ENCODE measurements at regions not wholly inside any gene's neighbourhood (a gene's known extent, or its start where the extent isn't known, plus 50 kb on each side); places are given as distances from the start of the nearest gene placed in this dataset.

DNA sequence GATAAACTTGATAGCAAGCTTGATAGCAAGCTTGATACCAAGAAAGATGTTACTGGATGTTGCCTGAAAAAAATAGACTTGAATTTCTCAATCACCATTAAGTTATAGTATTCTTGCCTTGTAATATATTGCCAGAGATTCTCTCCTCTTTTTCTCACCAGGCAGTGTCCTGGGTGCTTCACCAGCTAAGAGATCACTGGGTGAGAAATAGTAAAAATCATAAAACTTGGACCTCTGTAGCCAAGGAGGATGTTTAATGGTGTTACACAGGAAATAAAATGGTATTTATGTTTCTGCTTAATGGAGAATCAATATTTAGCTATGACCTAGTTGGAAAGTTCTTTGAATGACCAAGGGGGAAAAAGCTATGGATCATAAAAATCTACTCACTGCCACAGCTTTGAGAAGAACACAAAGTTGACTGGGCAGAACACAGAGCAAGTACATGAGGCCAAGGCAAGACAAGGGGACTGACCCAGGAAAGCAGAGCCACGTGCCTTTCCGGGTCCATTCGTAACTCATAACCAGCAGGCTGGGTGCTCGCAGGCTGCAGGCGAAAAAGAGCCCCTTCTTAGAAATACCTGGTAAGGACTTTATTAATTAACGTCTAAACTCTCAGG, 129.4 kb upstream of the HNMT start:
- no peak for TF ChIP-seq ZBTB7A (IDR thresholded peaks at IDR 0.05; ENCODE audit: low read depth)
- TF ChIP-seq TCF12 (IDR thresholded peaks at IDR 0.05; ENCODE audit: low read depth), result no peak
- TF ChIP-seq RAD21 (IDR thresholded peaks at IDR 0.05; ENCODE audit: low read depth), result no peak
- no peak for TF ChIP-seq YY1 (IDR thresholded peaks at IDR 0.05; ENCODE audit: low read depth)
- TF ChIP-seq EGR1 (IDR thresholded peaks at IDR 0.05), result no peak
- no peak for TF ChIP-seq CEBPB (IDR thresholded peaks at IDR 0.05)
- no peak for TF ChIP-seq FOXM1 (IDR thresholded peaks at IDR 0.05; ENCODE audit: borderline replicate concordance, low read depth)
- no peak for TF ChIP-seq TEAD4 (IDR thresholded peaks at IDR 0.05)
- no peak for TF ChIP-seq NFIC (IDR thresholded peaks at IDR 0.05)
- no peak for TF ChIP-seq TAF1 (IDR thresholded peaks at IDR 0.05; ENCODE audit: low read depth)
- TF ChIP-seq, protein P1, sequence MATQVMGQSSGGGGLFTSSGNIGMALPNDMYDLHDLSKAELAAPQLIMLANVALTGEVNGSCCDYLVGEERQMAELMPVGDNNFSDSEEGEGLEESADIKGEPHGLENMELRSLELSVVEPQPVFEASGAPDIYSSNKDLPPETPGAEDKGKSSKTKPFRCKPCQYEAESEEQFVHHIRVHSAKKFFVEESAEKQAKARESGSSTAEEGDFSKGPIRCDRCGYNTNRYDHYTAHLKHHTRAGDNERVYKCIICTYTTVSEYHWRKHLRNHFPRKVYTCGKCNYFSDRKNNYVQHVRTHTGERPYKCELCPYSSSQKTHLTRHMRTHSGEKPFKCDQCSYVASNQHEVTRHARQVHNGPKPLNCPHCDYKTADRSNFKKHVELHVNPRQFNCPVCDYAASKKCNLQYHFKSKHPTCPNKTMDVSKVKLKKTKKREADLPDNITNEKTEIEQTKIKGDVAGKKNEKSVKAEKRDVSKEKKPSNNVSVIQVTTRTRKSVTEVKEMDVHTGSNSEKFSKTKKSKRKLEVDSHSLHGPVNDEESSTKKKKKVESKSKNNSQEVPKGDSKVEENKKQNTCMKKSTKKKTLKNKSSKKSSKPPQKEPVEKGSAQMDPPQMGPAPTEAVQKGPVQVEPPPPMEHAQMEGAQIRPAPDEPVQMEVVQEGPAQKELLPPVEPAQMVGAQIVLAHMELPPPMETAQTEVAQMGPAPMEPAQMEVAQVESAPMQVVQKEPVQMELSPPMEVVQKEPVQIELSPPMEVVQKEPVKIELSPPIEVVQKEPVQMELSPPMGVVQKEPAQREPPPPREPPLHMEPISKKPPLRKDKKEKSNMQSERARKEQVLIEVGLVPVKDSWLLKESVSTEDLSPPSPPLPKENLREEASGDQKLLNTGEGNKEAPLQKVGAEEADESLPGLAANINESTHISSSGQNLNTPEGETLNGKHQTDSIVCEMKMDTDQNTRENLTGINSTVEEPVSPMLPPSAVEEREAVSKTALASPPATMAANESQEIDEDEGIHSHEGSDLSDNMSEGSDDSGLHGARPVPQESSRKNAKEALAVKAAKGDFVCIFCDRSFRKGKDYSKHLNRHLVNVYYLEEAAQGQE (IDR thresholded peaks at IDR 0.05; ENCODE audit: low read depth), result no peak
- no peak for TF ChIP-seq EP300 (IDR thresholded peaks at IDR 0.05; ENCODE audit: borderline replicate concordance)
- TF ChIP-seq, protein P2, sequence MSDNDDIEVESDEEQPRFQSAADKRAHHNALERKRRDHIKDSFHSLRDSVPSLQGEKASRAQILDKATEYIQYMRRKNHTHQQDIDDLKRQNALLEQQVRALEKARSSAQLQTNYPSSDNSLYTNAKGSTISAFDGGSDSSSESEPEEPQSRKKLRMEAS (IDR thresholded peaks at IDR 0.05), result no peak
- TF ChIP-seq CREB1 (IDR thresholded peaks at IDR 0.05; ENCODE audit: low read depth), result no peak
- TF ChIP-seq, protein P3, sequence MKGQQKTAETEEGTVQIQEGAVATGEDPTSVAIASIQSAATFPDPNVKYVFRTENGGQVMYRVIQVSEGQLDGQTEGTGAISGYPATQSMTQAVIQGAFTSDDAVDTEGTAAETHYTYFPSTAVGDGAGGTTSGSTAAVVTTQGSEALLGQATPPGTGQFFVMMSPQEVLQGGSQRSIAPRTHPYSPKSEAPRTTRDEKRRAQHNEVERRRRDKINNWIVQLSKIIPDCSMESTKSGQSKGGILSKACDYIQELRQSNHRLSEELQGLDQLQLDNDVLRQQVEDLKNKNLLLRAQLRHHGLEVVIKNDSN (IDR thresholded peaks at IDR 0.05), result no peak

DNA sequence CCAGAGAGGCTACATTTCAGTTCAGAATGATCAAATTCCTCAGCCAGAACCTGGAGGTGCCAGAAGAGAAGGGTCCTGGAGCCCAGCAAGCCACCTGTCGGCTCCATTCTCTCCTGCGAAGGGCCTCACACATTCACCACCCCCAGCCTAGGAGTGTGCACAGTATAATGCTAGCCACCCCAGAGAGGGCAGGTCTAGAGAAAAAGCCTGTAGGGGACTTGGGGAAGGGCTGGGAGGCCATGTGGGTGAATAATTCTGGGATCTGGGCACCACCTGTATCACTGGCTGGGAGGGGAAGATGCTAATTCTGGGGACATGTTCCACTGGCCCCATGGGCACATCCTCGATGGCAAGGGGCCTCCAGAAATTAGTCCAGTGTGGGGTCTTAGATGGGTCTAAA, 127.6 kb upstream of the HNMT start:
- TF ChIP-seq TCF12 (IDR thresholded peaks at IDR 0.05; ENCODE audit: low read depth), result no peak

DNA sequence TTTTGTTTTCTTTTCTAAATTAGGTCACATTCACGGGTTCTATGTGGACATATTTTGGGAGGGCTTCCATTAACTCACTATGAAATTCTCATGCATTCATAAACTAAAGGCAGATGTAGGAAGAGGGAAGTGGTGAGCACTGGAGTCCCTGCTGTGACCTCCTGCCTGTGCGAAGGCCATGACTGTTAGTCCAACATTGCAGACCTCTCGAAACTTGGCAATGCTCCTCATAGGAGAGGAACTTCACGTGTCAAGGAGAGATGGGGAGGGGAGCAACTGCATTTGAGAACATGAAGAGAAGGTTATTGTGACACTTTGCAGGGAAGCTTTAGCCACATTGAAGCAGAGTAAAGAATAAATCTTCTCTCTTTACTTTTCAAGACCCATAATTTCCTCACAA, 126.4 kb upstream of the HNMT start:
- no peak for TF ChIP-seq EP300 (IDR thresholded peaks at IDR 0.05; ENCODE audit: borderline replicate concordance)
- no peak for TF ChIP-seq CREB1 (IDR thresholded peaks at IDR 0.05; ENCODE audit: low read depth)
- no peak for TF ChIP-seq TCF12 (IDR thresholded peaks at IDR 0.05; ENCODE audit: low read depth)
- TF ChIP-seq YY1 (IDR thresholded peaks at IDR 0.05; ENCODE audit: low read depth), result no peak
- TF ChIP-seq ZBTB7A (IDR thresholded peaks at IDR 0.05; ENCODE audit: low read depth), result no peak
- no peak for TF ChIP-seq TEAD4 (IDR thresholded peaks at IDR 0.05)
- TF ChIP-seq, protein P3 (IDR thresholded peaks at IDR 0.05), result no peak
- no peak for TF ChIP-seq EGR1 (IDR thresholded peaks at IDR 0.05)
- no peak for TF ChIP-seq TAF1 (IDR thresholded peaks at IDR 0.05; ENCODE audit: low read depth)
- TF ChIP-seq, protein P2 (IDR thresholded peaks at IDR 0.05), result no peak
- TF ChIP-seq RAD21 (IDR thresholded peaks at IDR 0.05; ENCODE audit: low read depth), result no peak
- TF ChIP-seq FOXM1 (IDR thresholded peaks at IDR 0.05; ENCODE audit: borderline replicate concordance, low read depth), result no peak
- TF ChIP-seq CEBPB (IDR thresholded peaks at IDR 0.05), result no peak
- TF ChIP-seq NFIC (IDR thresholded peaks at IDR 0.05), result no peak

DNA sequence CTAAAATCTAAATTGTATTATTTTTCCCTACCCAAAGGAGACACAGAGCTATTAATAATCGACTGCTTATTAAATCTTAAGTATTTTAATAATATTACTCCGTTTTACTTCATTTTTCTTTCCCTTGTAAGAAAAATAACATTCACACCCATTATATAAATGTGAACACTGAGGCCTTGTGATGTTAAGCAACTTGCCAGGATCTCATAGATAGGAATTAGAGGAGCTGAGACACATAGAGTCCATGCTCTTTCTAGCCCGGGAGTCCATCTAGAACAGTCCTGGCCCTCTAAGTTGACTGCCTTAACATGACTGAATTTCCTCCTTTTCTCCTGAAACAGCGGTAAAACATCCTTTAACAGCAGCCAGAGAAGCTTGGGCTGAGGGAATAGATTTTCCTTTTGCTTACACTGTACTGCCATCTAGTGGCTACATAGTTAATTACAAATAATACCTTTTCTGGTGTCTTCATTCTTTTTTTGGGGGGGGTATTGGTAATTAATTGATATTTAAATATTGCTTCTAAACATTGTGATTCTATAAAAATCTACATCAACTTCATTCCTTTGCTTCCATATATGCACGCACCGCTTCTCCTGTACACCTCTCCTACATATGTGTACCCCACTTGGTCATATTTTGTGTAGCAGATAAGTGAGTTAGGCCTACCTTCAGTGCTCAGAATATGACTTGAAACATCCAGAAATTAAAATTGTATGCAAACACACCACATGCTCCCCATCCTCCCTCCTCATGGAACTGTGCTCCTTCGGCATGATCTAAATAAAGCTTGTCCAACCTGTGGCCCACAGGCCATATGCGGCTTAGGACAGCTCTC, 125.8 kb upstream of the HNMT start:
- TF ChIP-seq, protein P3 (IDR thresholded peaks at IDR 0.05), result no peak
- no peak for TF ChIP-seq TCF12 (IDR thresholded peaks at IDR 0.05; ENCODE audit: low read depth)
- no peak for TF ChIP-seq CREB1 (IDR thresholded peaks at IDR 0.05; ENCODE audit: low read depth)
- peak; percentile 88 for TF ChIP-seq RAD21 (IDR thresholded peaks at IDR 0.05; ENCODE audit: low read depth)
- TF ChIP-seq EGR1 (IDR thresholded peaks at IDR 0.05), result no peak

DNA sequence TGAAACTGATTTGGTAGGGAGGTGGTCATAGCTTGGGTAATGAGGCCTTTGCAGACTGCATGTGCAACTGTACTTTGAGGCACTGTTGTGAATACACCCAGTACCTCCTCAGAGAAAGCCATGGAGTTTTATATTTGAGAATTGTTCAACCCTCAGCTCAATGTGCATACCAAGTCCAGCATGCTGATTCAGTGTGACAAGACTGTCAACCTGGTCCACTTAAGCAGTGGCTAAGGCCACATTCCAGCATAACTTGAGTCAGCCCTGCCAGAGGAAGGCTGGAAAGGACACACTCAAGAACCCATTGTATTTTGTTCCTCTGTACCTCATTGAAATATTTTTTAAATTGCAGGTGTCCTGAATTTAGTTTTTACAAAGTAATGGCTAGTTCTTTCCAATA, 121.8 kb upstream of the HNMT start:
- no peak for TF ChIP-seq EP300 (IDR thresholded peaks at IDR 0.05; ENCODE audit: borderline replicate concordance)
- peak; percentile 40; the same call in 1 of the 2 replicates for TF ChIP-seq TEAD4 (IDR thresholded peaks at IDR 0.05)

DNA sequence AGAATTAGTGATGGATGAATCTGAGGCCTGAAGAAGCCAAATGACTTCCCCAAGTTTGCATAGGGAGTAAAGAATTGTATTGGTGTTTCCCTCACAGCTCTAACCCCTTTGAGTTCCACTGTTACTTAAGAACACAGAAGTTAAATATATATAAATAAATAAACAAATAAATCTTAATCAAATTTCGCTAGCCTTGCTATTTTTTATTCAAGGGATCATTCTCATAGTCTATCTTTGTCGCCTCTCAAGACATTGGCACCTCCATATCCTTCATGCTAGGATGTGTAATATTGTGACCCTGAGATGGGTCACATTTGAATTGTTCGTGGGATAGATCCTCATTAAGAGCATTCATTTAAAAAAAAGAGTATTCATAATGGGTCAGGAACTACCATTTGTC, 121.3 kb upstream of the HNMT start:
- TF ChIP-seq ZBTB7A (IDR thresholded peaks at IDR 0.05; ENCODE audit: low read depth), result no peak
- TF ChIP-seq EGR1 (IDR thresholded peaks at IDR 0.05), result no peak
- no peak for TF ChIP-seq TEAD4 (IDR thresholded peaks at IDR 0.05)

DNA sequence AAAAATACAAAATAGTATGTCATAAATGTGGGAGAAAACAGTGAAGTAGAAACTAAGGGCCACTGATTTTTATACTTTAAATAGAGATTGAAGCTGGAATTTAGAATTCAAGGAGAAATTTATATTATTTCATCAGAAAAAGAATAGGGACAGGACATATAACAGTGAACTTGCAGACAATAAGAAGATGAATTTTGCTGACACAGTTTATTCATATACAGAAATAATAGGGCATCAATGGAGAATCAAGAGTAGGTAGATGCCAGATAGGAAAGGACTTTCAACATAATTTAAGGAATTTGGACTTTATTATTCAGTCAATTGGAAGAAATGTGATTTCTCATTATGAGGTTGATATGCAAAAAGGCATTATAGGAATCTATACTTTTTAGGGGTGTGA, 118.9 kb upstream of the HNMT start:
- no peak for TF ChIP-seq NFIC (IDR thresholded peaks at IDR 0.05)
- no peak for TF ChIP-seq CEBPB (IDR thresholded peaks at IDR 0.05)

DNA sequence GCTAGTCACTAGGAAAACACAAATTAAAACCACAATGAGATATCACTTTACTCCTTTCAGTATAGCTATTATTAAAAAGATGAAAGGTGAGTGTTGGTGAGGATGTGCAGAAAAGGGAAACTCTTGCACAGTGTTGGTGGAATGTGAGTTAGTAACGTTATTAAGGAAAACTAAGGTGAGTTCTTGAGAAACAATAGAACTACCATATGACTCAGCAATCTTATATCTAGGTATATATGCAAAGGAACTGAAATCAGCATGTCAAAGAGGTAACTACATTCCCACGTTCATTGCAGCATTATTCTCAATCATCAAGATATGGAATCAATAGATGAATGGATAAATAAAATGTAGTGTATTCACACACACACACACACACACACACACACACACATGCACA, 117.3 kb upstream of the HNMT start:
- no peak for TF ChIP-seq EGR1 (IDR thresholded peaks at IDR 0.05)
- TF ChIP-seq, protein P3 (IDR thresholded peaks at IDR 0.05), result no peak
- no peak for TF ChIP-seq ZBTB7A (IDR thresholded peaks at IDR 0.05; ENCODE audit: low read depth)
- TF ChIP-seq NFIC (IDR thresholded peaks at IDR 0.05), result no peak
- no peak for TF ChIP-seq EP300 (IDR thresholded peaks at IDR 0.05; ENCODE audit: borderline replicate concordance)
- TF ChIP-seq FOXM1 (IDR thresholded peaks at IDR 0.05; ENCODE audit: borderline replicate concordance, low read depth), result no peak
- no peak for TF ChIP-seq CEBPB (IDR thresholded peaks at IDR 0.05)

All from Ishikawa (cell line).